Spleen (tissue), 7 donors: ENCODE measurements at regions not wholly inside any gene's neighbourhood (a gene's known extent, or its start where the extent isn't known, plus 50 kb on each side); places are given as distances from the start of the nearest gene placed in this dataset.

ENCODE experiments used
- CTCF ChIP-seq, 11 experiments: fragments of 200-600 bp in 7 of 11; fragments of 450-650 bp in 4 of 11; sonication (generic) in 4 of 11; IDR thresholded peaks in 8 of 11; conservative IDR thresholded peaks in 3 of 11; 1 replicate in 7 of 11; 2 replicates in 4 of 11; pipeline versions ENCODE4 v1.4.0 to v1.8.0; 2016 to 2021; ENCODE audit warnings: antibody characterized with exemption in 11 of 11, inconsistent platforms in 4 of 11, mild to moderate bottlenecking in 1 of 11
- POLR2A ChIP-seq, 3 donors: fragments of 450-650 bp; IDR thresholded peaks; one replicate each; pipeline ENCODE4 v1.5.1; 2017; ENCODE audit warnings: antibody characterized with exemption in 3 of 3, mild to moderate bottlenecking in 1 of 3
- POLR2AphosphoS5 ChIP-seq, 3 donors: sonication (generic); formaldehyde crosslinking; IDR thresholded peaks; one replicate each; pipeline ENCODE4 v1.5.1; 2017; ENCODE audit warnings: antibody characterized with exemption in 3 of 3
- donor health status: DM: no; HTN: no; CAD: no; lungs with moderate emphysema.
- donor health status: DM: no; HTN: no; CAD: no.
- donor health status: DM: no; HTN: no; CAD: no.

- TF ChIP-seq CTCF (IDR thresholded peaks at IDR 0.05 in 8 of 11, conservative IDR thresholded peaks at IDR 0.05 in 3 of 11) (no peak), POLR2AphosphoS5 (IDR thresholded peaks at IDR 0.05) (no peak), POLR2A (IDR thresholded peaks at IDR 0.05) (no peak)
These were observed 169.5 kb upstream of the NTF3 start for GRCh38 chr12:5262450-5262849.
